ENCODE measurements at regions not wholly inside any gene's neighbourhood (a gene's known extent, or its start where the extent isn't known, plus 50 kb on each side); places are given as distances from the start of the nearest gene placed in this dataset.

- no peak overlapping the region for H3K27ac ChIP-seq (ENCODE audit: low read depth, low read length)
- 93% methylated on average over 4 of the region's 4 CpGs; no CpG with 5 or more reads in 1 of the 2 experiments for WGBS, 2 experiments (ENCODE audit: insufficient coverage in 1 of 2, insufficient read length in 1 of 2)
- Mint-ChIP-seq H3K4me3 (no peak overlapping the region), H3K9me3 (peaks cover 30% of the 10 kb centered on the region), H3K27me3 (ENCODE audit: insufficient read depth) (no peaks in the 10 kb centered on the region), H3K36me3 (ENCODE audit: low read depth) (peaks cover 8% of the 10 kb centered on the region), H3K27ac (no peak overlapping the region), H3K4me1 (peaks cover 20% of the 10 kb centered on the region)
- H3K4me1 ChIP-seq (ENCODE audit: control insufficient read depth, insufficient read depth, low read length): peaks cover 5% of the 10 kb centered on the region
- H3K9me3 ChIP-seq (ENCODE audit: control insufficient read depth, low read length): peaks cover 34% of the 10 kb centered on the region
- no peaks in the 10 kb centered on the region for H3K36me3 ChIP-seq (ENCODE audit: control insufficient read depth, insufficient read depth, low read length)
- H3K27me3 ChIP-seq (ENCODE audit: control insufficient read depth, insufficient read depth, low read length, poor library complexity, severe bottlenecking): no peaks in the 10 kb centered on the region
- DNase-seq: no peak
- H3K4me3 ChIP-seq (ENCODE audit: low read length): peak overlapping the region; percentile 7
- H3K9ac ChIP-seq (ENCODE audit: extremely low read depth, low read length, poor library complexity, severe bottlenecking): no peak overlapping the region
- TF ChIP-seq CTCF (conservative IDR thresholded peaks at IDR 0.05): no peak
These were observed 169.2 kb downstream of the LYPLAL1 start for GRCh38 chr1:219342836-219343235.

GRCh38 chr1:219340796-219341195, 167.1 kb downstream of the LYPLAL1 start:
- no peak overlapping the region for H3K4me3 Mint-ChIP-seq
- peaks cover 38% of the 10 kb centered on the region for H3K4me1 Mint-ChIP-seq
- Histone ChIP-seq H3K4me1 (ENCODE audit: control insufficient read depth, insufficient read depth, low read length) (peaks cover 15% of the 10 kb centered on the region), H3K9ac (ENCODE audit: extremely low read depth, low read length, poor library complexity, severe bottlenecking) (no peak overlapping the region), H3K27ac (ENCODE audit: low read depth, low read length) (no peak overlapping the region), H3K4me3 (ENCODE audit: low read length) (no peak overlapping the region), H3K27me3 (ENCODE audit: control insufficient read depth, insufficient read depth, low read length, poor library complexity, severe bottlenecking) (no peaks in the 10 kb centered on the region), H3K9me3 (ENCODE audit: control insufficient read depth, low read length) (peaks cover 20% of the 10 kb centered on the region), H3K36me3 (ENCODE audit: control insufficient read depth, insufficient read depth, low read length) (no peaks in the 10 kb centered on the region)
- WGBS, 2 experiments (ENCODE audit: insufficient coverage in 1 of 2, insufficient read length in 1 of 2): 76 to 100% methylated on average over 1 of the region's 1 CpG
- no peak for TF ChIP-seq CTCF (conservative IDR thresholded peaks at IDR 0.05)
- peaks cover 16% of the 10 kb centered on the region for H3K9me3 Mint-ChIP-seq
- H3K36me3 Mint-ChIP-seq (ENCODE audit: low read depth): peaks cover 4% of the 10 kb centered on the region
- DNase-seq: no peak
- no peak overlapping the region for H3K27ac Mint-ChIP-seq
- H3K27me3 Mint-ChIP-seq (ENCODE audit: insufficient read depth): no peaks in the 10 kb centered on the region

GRCh38 chr1:219339466-219339865, 165.8 kb downstream of the LYPLAL1 start:
- no peak overlapping the region for H3K4me3 ChIP-seq (ENCODE audit: low read length)
- Mint-ChIP-seq H3K36me3 (ENCODE audit: low read depth) (no peaks in the 10 kb centered on the region), H3K27ac (no peak overlapping the region), H3K27me3 (ENCODE audit: insufficient read depth) (no peaks in the 10 kb centered on the region), H3K9me3 (peaks cover 5% of the 10 kb centered on the region), H3K4me1 (peaks cover 40% of the 10 kb centered on the region), H3K4me3 (no peak overlapping the region)
- no peak overlapping the region for H3K27ac ChIP-seq (ENCODE audit: low read depth, low read length)
- 75 to 100% methylated on average over 1 of the region's 1 CpG for WGBS, 2 experiments (ENCODE audit: insufficient coverage in 1 of 2, insufficient read length in 1 of 2)
- H3K9me3 ChIP-seq (ENCODE audit: control insufficient read depth, low read length): peaks cover 11% of the 10 kb centered on the region
- no peak overlapping the region for H3K9ac ChIP-seq (ENCODE audit: extremely low read depth, low read length, poor library complexity, severe bottlenecking)
- no peak for TF ChIP-seq CTCF (conservative IDR thresholded peaks at IDR 0.05)
- peaks cover 15% of the 10 kb centered on the region for H3K4me1 ChIP-seq (ENCODE audit: control insufficient read depth, insufficient read depth, low read length)
- H3K27me3 ChIP-seq (ENCODE audit: control insufficient read depth, insufficient read depth, low read length, poor library complexity, severe bottlenecking): no peaks in the 10 kb centered on the region
- no peaks in the 10 kb centered on the region for H3K36me3 ChIP-seq (ENCODE audit: control insufficient read depth, insufficient read depth, low read length)
- DNase-seq: no peak
